Stimulated activated CD8-positive, alpha-beta memory T cell treated with anti-CD3 and anti-CD28 coated beads, Interleukin-7, amount 100 ng/mL, for 1 hour (primary cell): ENCODE measurements at regions not wholly inside any gene's neighbourhood (a gene's known extent, or its start where the extent isn't known, plus 50 kb on each side); places are given as distances from the start of the nearest gene placed in this dataset.

Source experiments
- DNase-seq, 2 donors: peaks; one replicate each; pipeline ENCODE4 v3.0.0-alpha.2; 2020; ENCODE audit warnings: low read depth in 2 of 2

GRCh38 chr15:95247071-95247984 lies 1016.0 kb downstream of the MCTP2 start:
- DNase-seq, result no peak

GRCh38 chr15:95249524-95249923 lies 1018.2 kb downstream of the MCTP2 start:
- DNase-seq, result no peak

- DNase-seq, result no peak
These were observed 1021.0 kb downstream of the MCTP2 start for GRCh38 chr15:95252404-95252803.

GRCh38 chr15:95254263-95254662 lies 1022.9 kb downstream of the MCTP2 start:
- no peak for DNase-seq

- peak; percentile 8 to 29 for DNase-seq
These were observed 1028.2 kb downstream of the MCTP2 start for GRCh38 chr15:95259513-95259912.

- DNase-seq, result no peak
These were observed 1028.6 kb downstream of the MCTP2 start for GRCh38 chr15:95259965-95260364.

GRCh38 chr15:95260856-95261255 lies 1029.5 kb downstream of the MCTP2 start:
- DNase-seq, result no peak

GRCh38 chr15:95261546-95261945 lies 1030.2 kb downstream of the MCTP2 start:
- no peak for DNase-seq

GRCh38 chr15:95261968-95262367 lies 1030.6 kb downstream of the MCTP2 start:
- DNase-seq, result no peak

- no peak for DNase-seq
These were observed 1031.7 kb downstream of the MCTP2 start for GRCh38 chr15:95262866-95263564.

- no peak for DNase-seq
These were observed 1032.4 kb downstream of the MCTP2 start for GRCh38 chr15:95263751-95264150.

GRCh38 chr15:95265419-95265997 lies 1034.1 kb downstream of the MCTP2 start:
- no peak for DNase-seq

GRCh38 chr15:95266451-95267061 lies 1035.2 kb downstream of the MCTP2 start:
- no peak for DNase-seq

GRCh38 chr15:95267481-95267880 lies 1036.1 kb downstream of the MCTP2 start:
- no peak for DNase-seq

GRCh38 chr15:95269242-95270183 lies 1038.2 kb downstream of the MCTP2 start:
- DNase-seq, result no peak

- no peak for DNase-seq
These were observed 1042.7 kb downstream of the MCTP2 start for GRCh38 chr15:95274101-95274500.

GRCh38 chr15:95277266-95277665 lies 1045.9 kb downstream of the MCTP2 start:
- DNase-seq, result no peak

GRCh38 chr15:95278532-95279245 lies 1047.3 kb downstream of the MCTP2 start:
- DNase-seq, result no peak

- no peak for DNase-seq
These were observed 1048.1 kb downstream of the MCTP2 start for GRCh38 chr15:95279277-95280019.

- DNase-seq, result no peak
These were observed 1049.3 kb downstream of the MCTP2 start for GRCh38 chr15:95280711-95281110.
